Left lung (tissue), 4 donors: ENCODE measurements at regions not wholly inside any gene's neighbourhood (a gene's known extent, or its start where the extent isn't known, plus 50 kb on each side); places are given as distances from the start of the nearest gene placed in this dataset.
"Not testable (repeated sequence)": the region's sequence is repeated elsewhere in the genome, so short reads cannot be mapped to it uniquely, and the experiment has no call there.

Experiments
- ATAC-seq: fragments of 200-7000 bp; cut with Tn5 transposase; one replicate; pipeline ENCODE4 v1.9.1; 2020; ENCODE audit warnings: moderate library complexity
- DNase-seq, 4 donors: peaks; one replicate each; pipeline ENCODE4 v3.0.0-alpha.2; 2013 to 2020
- H3K27ac ChIP-seq, 2 donors: fragments of 200-600 bp; sonication (generic) in 1 of 2; one replicate each; pipeline versions ENCODE4 v1.5.0 to v1.8.0; 2020 to 2021
- H3K27me3 ChIP-seq, 2 donors: fragments of 200-600 bp; sonication (generic) in 1 of 2; one replicate each; pipeline versions ENCODE4 v1.5.0 to v1.8.0; 2020 to 2021
- H3K36me3 ChIP-seq, 2 donors: fragments of 200-600 bp; sonication (generic) in 1 of 2; one replicate each; pipeline versions ENCODE4 v1.5.0 to v1.8.0; 2020 to 2021
- H3K4me1 ChIP-seq, 2 donors: fragments of 200-600 bp; one replicate each; pipeline ENCODE4 v1.8.0; 2021
- H3K4me3 ChIP-seq, 2 donors: fragments of 200-600 bp; sonication (generic) in 1 of 2; one replicate each; pipeline versions ENCODE4 v1.5.0 to v1.8.0; 2020 to 2021; ENCODE audit warnings: mild to moderate bottlenecking in 1 of 2
- H3K9me3 ChIP-seq, 2 donors: fragments of 200-600 bp; sonication (generic) in 1 of 2; one replicate each; pipeline versions ENCODE4 v1.5.0 to v1.8.0; 2020 to 2021
- CTCF ChIP-seq, 2 donors: fragments of 200-600 bp; sonication (generic) in 1 of 2; IDR thresholded peaks; one replicate each; pipeline versions ENCODE4 v1.5.0 to v1.8.0; 2021; ENCODE audit warnings: antibody characterized with exemption in 2 of 2
- intact Hi-C, 2 donors: fragments of 100-400 bp; cut with DNase I; formaldehyde crosslinking; loops; one replicate each; pipeline versions ENCODE4 v1.11.2 to v1.14.2; 2022
- donor health status: DM: no; HTN: yes; CAD: no.
- donor health status: DM: no; HTN: no; CAD: no.

- no peak overlapping the region for H3K27ac ChIP-seq
- no peak for ATAC-seq
- TF ChIP-seq CTCF (IDR thresholded peaks at IDR 0.05): no peak
- H3K9me3 ChIP-seq: no peaks in the 10 kb centered on the region
- no peaks in the 10 kb centered on the region for H3K4me1 ChIP-seq
- H3K36me3 ChIP-seq: no peaks in the 10 kb centered on the region
- no peak for DNase-seq
- no peaks in the 10 kb centered on the region for H3K27me3 ChIP-seq
- H3K4me3 ChIP-seq: no peak overlapping the region
- intact Hi-C loops: no loop called here
Observed at GRCh38 chr4:155582041-155582440, 84.6 kb upstream of the GUCY1A1 start.

GRCh38 chr4:155578726-155579370, 87.8 kb upstream of the GUCY1A1 start:
- H3K4me1 ChIP-seq: no peaks in the 10 kb centered on the region
- DNase-seq: no peak
- no peak overlapping the region for H3K27ac ChIP-seq
- no peaks in the 10 kb centered on the region for H3K9me3 ChIP-seq
- TF ChIP-seq CTCF (IDR thresholded peaks at IDR 0.05): no peak
- H3K4me3 ChIP-seq: no peak overlapping the region
- intact Hi-C loops: no loop called here
- no peaks in the 10 kb centered on the region for H3K36me3 ChIP-seq
- no peak for ATAC-seq
- H3K27me3 ChIP-seq: no peaks in the 10 kb centered on the region

GRCh38 chr4:155578219-155578618, 88.4 kb upstream of the GUCY1A1 start:
- Histone ChIP-seq H3K4me1 (no peaks in the 10 kb centered on the region), H3K27me3 (no peaks in the 10 kb centered on the region), H3K4me3 (no peak overlapping the region), H3K9me3 (no peaks in the 10 kb centered on the region), H3K36me3 (no peaks in the 10 kb centered on the region), H3K27ac (no peak overlapping the region)
- DNase-seq (no peak), ATAC-seq (no peak)
- intact Hi-C loops: no loop called here
- TF ChIP-seq CTCF (IDR thresholded peaks at IDR 0.05): no peak

GRCh38 chr4:155574329-155574728, 92.3 kb upstream of the GUCY1A1 start:
- intact Hi-C loops: not testable (repeated sequence)

GRCh38 chr4:155573126-155573525, 93.5 kb upstream of the GUCY1A1 start:
- Histone ChIP-seq H3K4me1 (no peaks in the 10 kb centered on the region), H3K4me3 (no peak overlapping the region), H3K9me3 (no peaks in the 10 kb centered on the region), H3K27ac (no peak overlapping the region), H3K27me3 (no peaks in the 10 kb centered on the region), H3K36me3 (no peaks in the 10 kb centered on the region)
- intact Hi-C loops: no loop called here
- ATAC-seq (no peak), DNase-seq (no peak)
- TF ChIP-seq CTCF (IDR thresholded peaks at IDR 0.05): no peak

More at GRCh38 chr4:155574329-155574728, 92.3 kb upstream of the GUCY1A1 start:
- not testable (repeated sequence) for DNase-seq, ATAC-seq, H3K27ac ChIP-seq, H3K4me1 ChIP-seq, H3K27me3 ChIP-seq, H3K4me3 ChIP-seq, H3K9me3 ChIP-seq, H3K36me3 ChIP-seq

- no peak overlapping the region for H3K27ac ChIP-seq
- ATAC-seq: no peak
- TF ChIP-seq CTCF (IDR thresholded peaks at IDR 0.05): no peak
- no peaks in the 10 kb centered on the region for H3K4me1 ChIP-seq
- H3K9me3 ChIP-seq: no peaks in the 10 kb centered on the region
- intact Hi-C loops: no loop called here
- no peaks in the 10 kb centered on the region for H3K36me3 ChIP-seq
- H3K4me3 ChIP-seq: no peak overlapping the region
- no peaks in the 10 kb centered on the region for H3K27me3 ChIP-seq
- DNase-seq: no peak
Observed at GRCh38 chr4:155572106-155572703, 94.4 kb upstream of the GUCY1A1 start.
